ENCODE measurements at regions not wholly inside any gene's neighbourhood (a gene's known extent, or its start where the extent isn't known, plus 50 kb on each side); places are given as distances from the start of the nearest gene placed in this dataset.

DNA sequence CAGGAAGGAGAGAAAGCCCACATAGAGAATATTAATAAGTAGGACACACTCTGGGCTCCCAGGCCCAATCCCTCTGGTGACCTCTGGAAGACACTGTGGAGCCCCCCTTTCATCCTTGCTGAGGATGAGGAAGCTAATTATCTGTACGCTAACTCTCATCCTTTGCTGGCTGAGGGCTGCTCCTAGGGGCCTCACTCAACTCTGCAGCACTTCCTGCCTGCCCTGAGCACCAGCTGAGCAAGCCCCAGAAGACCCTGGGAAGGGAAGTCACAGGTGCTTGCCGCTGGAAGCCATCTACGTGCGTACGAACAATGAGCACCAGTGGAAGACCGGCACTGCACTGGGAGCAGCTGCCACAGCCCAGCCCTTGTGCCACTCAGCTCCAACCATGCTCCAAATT is 145.8 kb upstream of the CDH5 start:
- TF ChIP-seq, protein P1, sequence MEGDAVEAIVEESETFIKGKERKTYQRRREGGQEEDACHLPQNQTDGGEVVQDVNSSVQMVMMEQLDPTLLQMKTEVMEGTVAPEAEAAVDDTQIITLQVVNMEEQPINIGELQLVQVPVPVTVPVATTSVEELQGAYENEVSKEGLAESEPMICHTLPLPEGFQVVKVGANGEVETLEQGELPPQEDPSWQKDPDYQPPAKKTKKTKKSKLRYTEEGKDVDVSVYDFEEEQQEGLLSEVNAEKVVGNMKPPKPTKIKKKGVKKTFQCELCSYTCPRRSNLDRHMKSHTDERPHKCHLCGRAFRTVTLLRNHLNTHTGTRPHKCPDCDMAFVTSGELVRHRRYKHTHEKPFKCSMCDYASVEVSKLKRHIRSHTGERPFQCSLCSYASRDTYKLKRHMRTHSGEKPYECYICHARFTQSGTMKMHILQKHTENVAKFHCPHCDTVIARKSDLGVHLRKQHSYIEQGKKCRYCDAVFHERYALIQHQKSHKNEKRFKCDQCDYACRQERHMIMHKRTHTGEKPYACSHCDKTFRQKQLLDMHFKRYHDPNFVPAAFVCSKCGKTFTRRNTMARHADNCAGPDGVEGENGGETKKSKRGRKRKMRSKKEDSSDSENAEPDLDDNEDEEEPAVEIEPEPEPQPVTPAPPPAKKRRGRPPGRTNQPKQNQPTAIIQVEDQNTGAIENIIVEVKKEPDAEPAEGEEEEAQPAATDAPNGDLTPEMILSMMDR (IDR thresholded peaks at IDR 0.05; ENCODE audit: poor library complexity): no peak
- TF ChIP-seq EZH2phosphoT487 (IDR thresholded peaks at IDR 0.05; ENCODE audit: low read depth, severe bottlenecking, unreplicated experiment): no peak
- TF ChIP-seq EZH2 (IDR thresholded peaks at IDR 0.05; ENCODE audit: borderline replicate concordance): no peak
